ENCODE measurements at regions not wholly inside any gene's neighbourhood (a gene's known extent, or its start where the extent isn't known, plus 50 kb on each side); places are given as distances from the start of the nearest gene placed in this dataset.

DNA sequence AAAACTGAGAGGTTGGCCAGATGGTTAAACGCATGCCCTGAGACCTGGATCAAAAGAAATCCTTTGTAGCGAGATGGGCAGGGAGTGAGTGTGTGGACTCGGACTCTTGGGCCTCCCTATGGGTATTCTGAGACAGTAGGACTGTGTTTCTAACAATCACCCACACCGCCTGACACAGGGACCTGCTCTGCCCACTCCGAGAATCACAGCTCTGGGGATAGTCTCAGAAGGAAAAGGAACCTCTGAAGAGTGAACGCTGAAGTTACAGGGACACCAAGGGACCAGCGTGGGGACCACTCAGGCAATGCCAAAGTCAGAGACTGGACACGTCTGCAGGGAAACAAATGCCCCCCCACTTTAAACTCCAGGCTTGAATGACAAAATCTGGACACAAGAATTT, 242.1 kb upstream of the TCERG1L start:
- ATAC-seq (ENCODE audit: insufficient read depth, low FRiP score) (no peak), DNase-seq (no peak)
- no peak overlapping the region for H3K4me3 ChIP-seq
- 84 to 87% methylated on average over 8 of the region's 8 CpGs for WGBS, 2 donors
- no peak overlapping the region for H3K27ac ChIP-seq (ENCODE audit: low read depth in 1 of 2, low read length in 1 of 2)
- no peak overlapping the region for H3K9ac ChIP-seq (ENCODE audit: insufficient read depth in 1 of 2, low read length in 2 of 2)
- TF ChIP-seq CTCF (IDR thresholded peaks at IDR 0.05; ENCODE audit: control extremely low read depth, extremely low read depth) = no peak
- H3K36me3 ChIP-seq (ENCODE audit: control insufficient read depth in 4 of 4, insufficient read depth in 4 of 4, low read length in 4 of 4) = no peaks in the 10 kb centered on the region
- H3K27me3 ChIP-seq (ENCODE audit: control insufficient read depth in 3 of 3, insufficient read depth in 3 of 3, low read length in 2 of 3) = peaks cover 0 to 11% (median 0%) of the 10 kb centered on the region in 3 donors
- peaks cover 0 to 3% (median 0%) of the 10 kb centered on the region in 5 donors for H3K4me1 ChIP-seq (ENCODE audit: control insufficient read depth in 5 of 5, insufficient read depth in 5 of 5, low read length in 5 of 5)
- H3K9me3 ChIP-seq (ENCODE audit: control insufficient read depth in 4 of 4, insufficient read depth in 3 of 4, low read length in 3 of 4) = peaks cover 0 to 6% (median 0%) of the 10 kb centered on the region in 4 donors

- 76 to 84% methylated on average over 11 of the region's 11 CpGs for WGBS, 2 donors
- H3K4me1 ChIP-seq (ENCODE audit: control insufficient read depth in 5 of 5, insufficient read depth in 5 of 5, low read length in 5 of 5) = peaks cover 0 to 3% (median 0%) of the 10 kb centered on the region in 5 donors
- peaks cover 0 to 6% (median 0%) of the 10 kb centered on the region in 4 donors for H3K9me3 ChIP-seq (ENCODE audit: control insufficient read depth in 4 of 4, insufficient read depth in 3 of 4, low read length in 3 of 4)
- no peak for TF ChIP-seq CTCF (IDR thresholded peaks at IDR 0.05; ENCODE audit: control extremely low read depth, extremely low read depth)
- no peak overlapping the region for H3K9ac ChIP-seq (ENCODE audit: insufficient read depth in 1 of 2, low read length in 2 of 2)
- no peak overlapping the region for H3K4me3 ChIP-seq
- DNase-seq (no peak), ATAC-seq (ENCODE audit: insufficient read depth, low FRiP score) (no peak)
- H3K27me3 ChIP-seq (ENCODE audit: control insufficient read depth in 3 of 3, insufficient read depth in 3 of 3, low read length in 2 of 3) = peaks cover 0 to 7% (median 0%) of the 10 kb centered on the region in 3 donors
- H3K27ac ChIP-seq (ENCODE audit: low read depth in 1 of 2, low read length in 1 of 2) = no peak overlapping the region
- H3K36me3 ChIP-seq (ENCODE audit: control insufficient read depth in 4 of 4, insufficient read depth in 4 of 4, low read length in 4 of 4) = no peaks in the 10 kb centered on the region
These were observed 243.3 kb upstream of the TCERG1L start for GRCh38 chr10:131554821-131555220.

DNA sequence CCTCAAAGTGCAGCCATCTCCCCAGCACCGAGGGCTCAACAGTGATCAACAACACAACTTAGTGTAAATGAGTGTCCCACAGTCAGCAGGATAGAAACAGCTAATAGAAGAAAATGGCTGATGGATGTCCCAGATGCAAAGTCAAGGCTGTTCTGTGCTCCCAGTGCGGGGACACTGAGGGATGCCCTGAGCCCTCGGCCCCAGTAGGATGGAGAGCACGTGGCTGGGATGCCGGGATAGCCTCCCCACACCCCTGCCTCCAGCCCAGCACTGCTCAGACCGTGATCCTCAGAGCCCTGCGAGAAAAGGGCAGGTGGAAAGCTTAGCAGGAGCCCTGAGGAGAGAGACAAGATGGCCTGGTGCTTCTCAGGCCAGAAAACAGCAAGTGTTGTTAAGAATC, 243.9 kb upstream of the TCERG1L start:
- H3K4me1 ChIP-seq (ENCODE audit: control insufficient read depth in 5 of 5, insufficient read depth in 5 of 5, low read length in 5 of 5) = peaks cover 0 to 3% (median 0%) of the 10 kb centered on the region in 5 donors
- no peak overlapping the region for H3K9ac ChIP-seq (ENCODE audit: insufficient read depth in 1 of 2, low read length in 2 of 2)
- no peak overlapping the region for H3K4me3 ChIP-seq
- ATAC-seq (ENCODE audit: insufficient read depth, low FRiP score) = no peak
- H3K9me3 ChIP-seq (ENCODE audit: control insufficient read depth in 4 of 4, insufficient read depth in 3 of 4, low read length in 3 of 4) = peaks cover 0 to 6% (median 0%) of the 10 kb centered on the region in 4 donors
- H3K27ac ChIP-seq (ENCODE audit: low read depth in 1 of 2, low read length in 1 of 2) = no peak overlapping the region
- 73 to 80% methylated on average over 7 of the region's 7 CpGs for WGBS, 2 donors
- H3K36me3 ChIP-seq (ENCODE audit: control insufficient read depth in 4 of 4, insufficient read depth in 4 of 4, low read length in 4 of 4) = no peaks in the 10 kb centered on the region
- peaks cover 0 to 7% (median 0%) of the 10 kb centered on the region in 3 donors for H3K27me3 ChIP-seq (ENCODE audit: control insufficient read depth in 3 of 3, insufficient read depth in 3 of 3, low read length in 2 of 3)
- TF ChIP-seq CTCF (IDR thresholded peaks at IDR 0.05; ENCODE audit: control extremely low read depth, extremely low read depth) = no peak
- DNase-seq = no peak
